ENCODE measurements at regions not wholly inside any gene's neighbourhood (a gene's known extent, or its start where the extent isn't known, plus 50 kb on each side); places are given as distances from the start of the nearest gene placed in this dataset.

DNA sequence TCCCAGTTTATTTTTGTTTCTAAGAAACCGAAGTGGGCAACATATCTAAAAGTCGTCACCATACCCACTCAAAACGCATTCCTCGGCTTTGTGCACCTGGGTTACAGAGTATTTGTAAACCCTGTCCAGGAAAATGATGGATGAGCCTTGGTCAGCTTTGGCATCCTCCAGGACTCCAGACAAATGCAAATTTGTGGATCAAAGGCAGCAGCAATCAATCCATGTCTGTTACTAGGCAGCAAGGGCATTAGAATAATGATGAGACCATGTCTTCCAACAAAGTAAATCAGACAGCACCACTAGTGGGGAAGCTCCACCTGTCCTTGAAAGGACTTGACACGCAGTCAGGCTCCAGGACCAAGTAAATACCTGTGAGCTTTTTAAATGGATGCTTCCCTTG lies 672.6 kb upstream of the GYPC start:
- TF ChIP-seq TAF1 (IDR thresholded peaks at IDR 0.05; ENCODE audit: low read depth, low read length): no peak
- TF ChIP-seq POLR2AphosphoS5 (IDR thresholded peaks at IDR 0.05; ENCODE audit: low read depth, low read length): no peak
- no peak for TF ChIP-seq POLR2A (IDR thresholded peaks at IDR 0.05; ENCODE audit: low read depth, low read length)
- no peak for TF ChIP-seq POU2F2 (IDR thresholded peaks at IDR 0.05; ENCODE audit: low read depth, low read length)
